ENCODE measurements at regions not wholly inside any gene's neighbourhood (a gene's known extent, or its start where the extent isn't known, plus 50 kb on each side); places are given as distances from the start of the nearest gene placed in this dataset.

DNA sequence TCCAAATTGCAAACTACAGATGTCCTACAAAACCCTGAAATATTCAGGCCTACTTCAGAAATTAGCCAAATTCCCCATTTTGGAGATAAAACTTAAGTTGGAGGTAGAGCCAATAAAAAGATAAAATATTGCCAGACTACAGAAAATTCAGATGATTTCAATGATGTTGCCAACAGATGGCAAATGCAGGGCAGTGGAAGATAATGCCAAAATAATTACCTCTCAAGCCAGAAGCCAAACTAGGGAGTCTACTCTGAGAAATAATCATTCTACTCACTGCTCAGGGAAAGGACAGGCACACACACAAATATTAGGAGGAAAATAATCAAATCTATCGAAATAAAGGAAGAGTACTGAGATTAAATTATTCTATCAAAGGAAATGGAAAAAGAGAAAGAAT is 347.5 kb upstream of the CCNG1 start:
- no peaks in the 10 kb centered on the region for H3K36me3 ChIP-seq (ENCODE audit: insufficient read depth, low read length)
- H3F3A ChIP-seq (ENCODE audit: insufficient read depth, low read length, poor library complexity, severe bottlenecking), result peaks cover 4% of the 10 kb centered on the region
- H3K27ac ChIP-seq (ENCODE audit: low read length), result peak overlapping the region; percentile 1
- no peaks in the 10 kb centered on the region for H3K27me3 ChIP-seq (ENCODE audit: insufficient read depth, low read depth, low read length)
- H4K20me1 ChIP-seq (ENCODE audit: insufficient read depth), result no peaks in the 10 kb centered on the region
- H3K9ac ChIP-seq (ENCODE audit: low read length), result no peak overlapping the region
- H3K9me3 ChIP-seq (ENCODE audit: low read length), result no peaks in the 10 kb centered on the region
- no peaks in the 10 kb centered on the region for H3K79me2 ChIP-seq (replicated peaks; ENCODE audit: insufficient read depth, low read length)
- no peak overlapping the region for H3K4me2 ChIP-seq (ENCODE audit: low read length)
- H3K4me3 ChIP-seq (ENCODE audit: low read length), result no peak overlapping the region
- no peak overlapping the region for H2AFZ ChIP-seq (ENCODE audit: low read depth, low read length)
- no peaks in the 10 kb centered on the region for H3K9me2 ChIP-seq (ENCODE audit: insufficient read depth, low read length)
- TF ChIP-seq EP300 (conservative IDR thresholded peaks at IDR 0.05; ENCODE audit: poor library complexity, severe bottlenecking) (no peak), SMC3 (conservative IDR thresholded peaks at IDR 0.05; ENCODE audit: poor library complexity) (no peak), RAD21 (conservative IDR thresholded peaks at IDR 0.05) (no peak), EZH2 (IDR thresholded peaks at IDR 0.05; ENCODE audit: borderline replicate concordance, insufficient read depth, low read length, poor library complexity, severe bottlenecking) (no peak), MXI1 (conservative IDR thresholded peaks at IDR 0.05; ENCODE audit: poor library complexity, severe bottlenecking) (no peak), TAF1 (IDR thresholded peaks at IDR 0.05; ENCODE audit: low read depth) (no peak), POLR2AphosphoS5 (IDR thresholded peaks at IDR 0.05) (no peak)
- TF ChIP-seq, protein P1, sequence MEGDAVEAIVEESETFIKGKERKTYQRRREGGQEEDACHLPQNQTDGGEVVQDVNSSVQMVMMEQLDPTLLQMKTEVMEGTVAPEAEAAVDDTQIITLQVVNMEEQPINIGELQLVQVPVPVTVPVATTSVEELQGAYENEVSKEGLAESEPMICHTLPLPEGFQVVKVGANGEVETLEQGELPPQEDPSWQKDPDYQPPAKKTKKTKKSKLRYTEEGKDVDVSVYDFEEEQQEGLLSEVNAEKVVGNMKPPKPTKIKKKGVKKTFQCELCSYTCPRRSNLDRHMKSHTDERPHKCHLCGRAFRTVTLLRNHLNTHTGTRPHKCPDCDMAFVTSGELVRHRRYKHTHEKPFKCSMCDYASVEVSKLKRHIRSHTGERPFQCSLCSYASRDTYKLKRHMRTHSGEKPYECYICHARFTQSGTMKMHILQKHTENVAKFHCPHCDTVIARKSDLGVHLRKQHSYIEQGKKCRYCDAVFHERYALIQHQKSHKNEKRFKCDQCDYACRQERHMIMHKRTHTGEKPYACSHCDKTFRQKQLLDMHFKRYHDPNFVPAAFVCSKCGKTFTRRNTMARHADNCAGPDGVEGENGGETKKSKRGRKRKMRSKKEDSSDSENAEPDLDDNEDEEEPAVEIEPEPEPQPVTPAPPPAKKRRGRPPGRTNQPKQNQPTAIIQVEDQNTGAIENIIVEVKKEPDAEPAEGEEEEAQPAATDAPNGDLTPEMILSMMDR (IDR thresholded peaks at IDR 0.05; ENCODE audit: poor library complexity, severe bottlenecking), result no peak

DNA sequence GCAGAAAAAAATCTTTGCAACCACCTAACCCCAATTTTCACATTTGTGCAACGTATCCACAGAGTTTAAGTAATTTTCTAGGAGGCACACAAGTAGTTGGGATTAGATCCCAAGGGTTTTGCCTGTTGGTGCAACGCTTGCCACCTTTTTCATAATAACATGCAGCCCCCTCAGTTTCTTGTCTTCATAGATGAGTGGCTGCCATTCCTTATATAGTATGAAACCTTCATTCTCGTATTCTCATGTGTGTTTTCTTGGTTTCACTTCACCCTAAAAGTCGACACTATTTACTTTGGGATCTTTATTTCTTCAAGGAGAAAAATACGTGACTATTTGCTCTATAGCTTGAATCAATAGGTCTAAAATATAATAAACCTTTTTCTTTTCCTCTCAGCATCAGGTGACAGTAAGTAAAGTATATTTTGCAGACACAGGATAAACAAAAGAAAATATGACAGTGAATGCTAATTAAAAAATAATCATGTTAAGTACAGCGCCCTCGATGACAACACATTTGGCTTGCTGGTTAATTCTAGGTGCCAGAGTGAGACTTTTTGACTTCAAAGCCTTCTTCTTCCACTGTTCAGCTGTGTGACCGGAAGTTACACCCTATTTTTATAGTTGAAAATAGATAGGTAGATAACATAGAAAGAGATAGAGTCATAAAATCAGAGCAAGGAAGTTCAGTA is 342.8 kb upstream of the CCNG1 start:
- Histone ChIP-seq H3K9me2 (ENCODE audit: insufficient read depth, low read length) (no peaks in the 10 kb centered on the region), H3K79me2 (replicated peaks; ENCODE audit: insufficient read depth, low read length) (no peaks in the 10 kb centered on the region), H3K4me2 (ENCODE audit: low read length) (no peak overlapping the region), H3K9me3 (ENCODE audit: low read length) (no peaks in the 10 kb centered on the region), H2AFZ (ENCODE audit: low read depth, low read length) (no peak overlapping the region), H4K20me1 (ENCODE audit: insufficient read depth) (no peaks in the 10 kb centered on the region), H3K9ac (ENCODE audit: low read length) (no peak overlapping the region), H3F3A (ENCODE audit: insufficient read depth, low read length, poor library complexity, severe bottlenecking) (no peaks in the 10 kb centered on the region), H3K36me3 (ENCODE audit: insufficient read depth, low read length) (no peaks in the 10 kb centered on the region), H3K27me3 (ENCODE audit: insufficient read depth, low read depth, low read length) (no peaks in the 10 kb centered on the region), H3K27ac (ENCODE audit: low read length) (no peak overlapping the region), H3K4me3 (ENCODE audit: low read length) (no peak overlapping the region)
- TF ChIP-seq EP300 (conservative IDR thresholded peaks at IDR 0.05; ENCODE audit: poor library complexity, severe bottlenecking) (no peak), POLR2AphosphoS5 (IDR thresholded peaks at IDR 0.05) (no peak), RAD21 (conservative IDR thresholded peaks at IDR 0.05) (no peak), SMC3 (conservative IDR thresholded peaks at IDR 0.05; ENCODE audit: poor library complexity) (no peak), TAF1 (IDR thresholded peaks at IDR 0.05; ENCODE audit: low read depth) (no peak), MXI1 (conservative IDR thresholded peaks at IDR 0.05; ENCODE audit: poor library complexity, severe bottlenecking) (no peak)
- TF ChIP-seq, protein P1 (IDR thresholded peaks at IDR 0.05; ENCODE audit: poor library complexity, severe bottlenecking), result no peak

DNA sequence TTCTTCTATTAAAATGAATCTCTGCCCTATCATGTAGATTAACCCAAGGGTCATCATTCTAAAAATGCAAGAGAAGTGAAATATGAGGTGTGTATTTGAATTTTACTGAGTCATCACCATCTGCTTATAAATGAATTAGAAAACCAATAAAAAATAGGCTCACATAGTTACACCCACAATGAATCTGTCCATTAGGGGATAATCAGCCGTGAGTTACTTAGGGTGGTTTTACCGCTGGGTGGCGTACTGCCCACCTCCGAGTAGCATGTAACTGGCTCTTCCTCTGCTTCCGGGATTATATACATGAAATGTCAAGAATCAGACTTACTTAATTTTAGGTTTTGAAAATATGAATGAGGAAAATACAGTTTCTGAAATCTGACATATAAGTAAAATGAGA is 332.9 kb upstream of the CCNG1 start:
- H3K27ac ChIP-seq (ENCODE audit: low read length), result no peak overlapping the region
- H2AFZ ChIP-seq (ENCODE audit: low read depth, low read length), result no peak overlapping the region
- no peak overlapping the region for H3K4me3 ChIP-seq (ENCODE audit: low read length)
- no peaks in the 10 kb centered on the region for H3K9me3 ChIP-seq (ENCODE audit: low read length)
- TF ChIP-seq EZH2 (IDR thresholded peaks at IDR 0.05; ENCODE audit: borderline replicate concordance, insufficient read depth, low read length, poor library complexity, severe bottlenecking) (no peak), SMC3 (conservative IDR thresholded peaks at IDR 0.05; ENCODE audit: poor library complexity) (no peak), RAD21 (conservative IDR thresholded peaks at IDR 0.05) (no peak), TAF1 (IDR thresholded peaks at IDR 0.05; ENCODE audit: low read depth) (no peak), POLR2AphosphoS5 (IDR thresholded peaks at IDR 0.05) (no peak), EP300 (conservative IDR thresholded peaks at IDR 0.05; ENCODE audit: poor library complexity, severe bottlenecking) (no peak), MXI1 (conservative IDR thresholded peaks at IDR 0.05; ENCODE audit: poor library complexity, severe bottlenecking) (no peak)
- TF ChIP-seq, protein P1 (IDR thresholded peaks at IDR 0.05; ENCODE audit: poor library complexity, severe bottlenecking), result no peak
- TF ChIP-seq, protein P2, sequence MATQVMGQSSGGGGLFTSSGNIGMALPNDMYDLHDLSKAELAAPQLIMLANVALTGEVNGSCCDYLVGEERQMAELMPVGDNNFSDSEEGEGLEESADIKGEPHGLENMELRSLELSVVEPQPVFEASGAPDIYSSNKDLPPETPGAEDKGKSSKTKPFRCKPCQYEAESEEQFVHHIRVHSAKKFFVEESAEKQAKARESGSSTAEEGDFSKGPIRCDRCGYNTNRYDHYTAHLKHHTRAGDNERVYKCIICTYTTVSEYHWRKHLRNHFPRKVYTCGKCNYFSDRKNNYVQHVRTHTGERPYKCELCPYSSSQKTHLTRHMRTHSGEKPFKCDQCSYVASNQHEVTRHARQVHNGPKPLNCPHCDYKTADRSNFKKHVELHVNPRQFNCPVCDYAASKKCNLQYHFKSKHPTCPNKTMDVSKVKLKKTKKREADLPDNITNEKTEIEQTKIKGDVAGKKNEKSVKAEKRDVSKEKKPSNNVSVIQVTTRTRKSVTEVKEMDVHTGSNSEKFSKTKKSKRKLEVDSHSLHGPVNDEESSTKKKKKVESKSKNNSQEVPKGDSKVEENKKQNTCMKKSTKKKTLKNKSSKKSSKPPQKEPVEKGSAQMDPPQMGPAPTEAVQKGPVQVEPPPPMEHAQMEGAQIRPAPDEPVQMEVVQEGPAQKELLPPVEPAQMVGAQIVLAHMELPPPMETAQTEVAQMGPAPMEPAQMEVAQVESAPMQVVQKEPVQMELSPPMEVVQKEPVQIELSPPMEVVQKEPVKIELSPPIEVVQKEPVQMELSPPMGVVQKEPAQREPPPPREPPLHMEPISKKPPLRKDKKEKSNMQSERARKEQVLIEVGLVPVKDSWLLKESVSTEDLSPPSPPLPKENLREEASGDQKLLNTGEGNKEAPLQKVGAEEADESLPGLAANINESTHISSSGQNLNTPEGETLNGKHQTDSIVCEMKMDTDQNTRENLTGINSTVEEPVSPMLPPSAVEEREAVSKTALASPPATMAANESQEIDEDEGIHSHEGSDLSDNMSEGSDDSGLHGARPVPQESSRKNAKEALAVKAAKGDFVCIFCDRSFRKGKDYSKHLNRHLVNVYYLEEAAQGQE (IDR thresholded peaks at IDR 0.05; ENCODE audit: borderline replicate concordance), result no peak
- H3K9me2 ChIP-seq (ENCODE audit: insufficient read depth, low read length), result no peaks in the 10 kb centered on the region
- H3K27me3 ChIP-seq (ENCODE audit: insufficient read depth, low read depth, low read length), result no peaks in the 10 kb centered on the region
- no peak overlapping the region for H3K9ac ChIP-seq (ENCODE audit: low read length)
- no peak overlapping the region for H3K4me2 ChIP-seq (ENCODE audit: low read length)
- H3F3A ChIP-seq (ENCODE audit: insufficient read depth, low read length, poor library complexity, severe bottlenecking), result no peaks in the 10 kb centered on the region
- no peaks in the 10 kb centered on the region for H4K20me1 ChIP-seq (ENCODE audit: insufficient read depth)
- H3K79me2 ChIP-seq (replicated peaks; ENCODE audit: insufficient read depth, low read length), result no peaks in the 10 kb centered on the region
- no peaks in the 10 kb centered on the region for H3K36me3 ChIP-seq (ENCODE audit: insufficient read depth, low read length)

Measured in neural cell (in vitro differentiated cells).